GM12878 (cell line): ENCODE measurements at regions not wholly inside any gene's neighbourhood (a gene's known extent, or its start where the extent isn't known, plus 50 kb on each side); places are given as distances from the start of the nearest gene placed in this dataset.

Experiments used
- ATAC-seq: fragments of 200-7000 bp; cut with Tn5 transposase; 3 replicates; pipeline ENCODE4 v1.9.1; 2020; ENCODE audit warnings: mild to moderate bottlenecking, moderate library complexity
- BruUV-seq: library from RNA; stranded (reverse); fragments of 400-500 nt; replicated peaks from 2 replicates; lab custom pipeline; 2021; lab: Mats Ljungman, UMichigan
- CTCF ChIA-PET: fragments of 300-600 bp; sonication (Branson Sonifier 250); formaldehyde crosslinking; extraction: SDS; loops from one replicate; lab custom pipeline; 2021; ENCODE audit warnings: inconsistent platforms; lab: Yijun Ruan, JAX
- POLR2A ChIA-PET: fragments of 350-600 bp; formaldehyde crosslinking; extraction: SDS; loops from one replicate; lab custom pipeline; 2021; ENCODE audit warnings: inconsistent platforms; lab: Charles Lee
- RAD21 ChIA-PET: fragments of 300-600 bp; sonication (Branson Sonifier 250); formaldehyde crosslinking; loops from one replicate; lab custom pipeline; 2023; ENCODE audit warnings: antibody characterized with exemption; ENCODE audit not compliant: unreplicated experiment; lab: Charles Lee
- SMC1A ChIA-PET: fragments of 300-600 bp; sonication (Branson Sonifier 250); formaldehyde crosslinking; loops from one replicate; lab custom pipeline; 2023; ENCODE audit not compliant: unreplicated experiment, uncharacterized antibody; lab: Charles Lee
- DNase-seq: peaks from one replicate; pipeline ENCODE4 v3.0.0-alpha.2; 2011; ENCODE audit warnings: low read depth, low spot score
- FAIRE-seq: peaks from 3 replicates; lab custom pipeline; 2011; peaks lifted over from hg19 to GRCh38; lab: Jason Lieb, UNC
- H2AFZ ChIP-seq: 2 replicates; pipeline ENCODE4 v1.6.0; 2011; ENCODE audit warnings: low read depth, low read length, control low read depth; ENCODE audit not compliant: control insufficient read depth
- H3K27ac ChIP-seq: 2 replicates; pipeline ENCODE4 v1.5.1; 2011; ENCODE audit warnings: control low read depth; ENCODE audit not compliant: control insufficient read depth, insufficient read depth
- H3K27me3 ChIP-seq, 2 experiments: replicated peaks in 1 of 2; 2 replicates each; pipeline versions ENCODE4 v1.6.0 to v1.6.1; 2011; ENCODE audit warnings: low read length in 1 of 2; ENCODE audit not compliant: control insufficient read depth in 2 of 2, insufficient read depth in 2 of 2
- H3K36me3 ChIP-seq, 2 experiments: 2 replicates each; pipeline ENCODE4 v1.5.1; 2011; ENCODE audit warnings: low read length in 1 of 2; ENCODE audit not compliant: control insufficient read depth in 2 of 2, insufficient read depth in 2 of 2
- H3K4me1 ChIP-seq: 2 replicates; pipeline ENCODE4 v1.6.1; 2011; ENCODE audit warnings: mild to moderate bottlenecking, low read length, moderate library complexity, mixed read lengths; ENCODE audit not compliant: control insufficient read depth, insufficient read depth
- H3K4me2 ChIP-seq: 2 replicates; pipeline ENCODE4 v1.6.0; 2011; ENCODE audit warnings: control low read depth; ENCODE audit not compliant: control insufficient read depth, insufficient read depth
- H3K4me3 ChIP-seq: fragments of 200-600 bp; sonication (generic); 2 replicates; pipeline ENCODE4 v1.5.1; 2016
- H3K79me2 ChIP-seq: 2 replicates; pipeline ENCODE4 v1.6.0; 2011; ENCODE audit warnings: low read length; ENCODE audit not compliant: control insufficient read depth, insufficient read depth
- H3K9ac ChIP-seq: 2 replicates; pipeline ENCODE4 v1.8.0; 2011; ENCODE audit warnings: low read length, control low read depth, mixed read lengths; ENCODE audit not compliant: control insufficient read depth, insufficient read depth
- H3K9me3 ChIP-seq: replicated peaks from 3 replicates; pipeline ENCODE4 v1.5.1; 2011; ENCODE audit warnings: mild to moderate bottlenecking, low read length; ENCODE audit not compliant: control insufficient read depth, insufficient read depth
- H4K20me1 ChIP-seq: 2 replicates; pipeline ENCODE4 v1.6.0; 2011; ENCODE audit not compliant: control insufficient read depth, insufficient read depth
- BCL11A ChIP-seq: IDR thresholded peaks from 2 replicates; pipeline ENCODE4 v1.6.1; 2011; ENCODE audit warnings: low read depth, low read length
- CHD4 ChIP-seq: fragments of 200-600 bp; sonication (generic); IDR thresholded peaks from 2 replicates; pipeline ENCODE4 v1.6.1; 2016; ENCODE audit warnings: mild to moderate bottlenecking
- E4F1 ChIP-seq: fragments of 450-650 bp; IDR thresholded peaks from 2 replicates; pipeline ENCODE4 v1.6.1; 2018; ENCODE audit warnings: borderline replicate concordance, mild to moderate bottlenecking; ENCODE audit not compliant: partially characterized antibody
- ETV6 ChIP-seq, 2 experiments: fragments of 450-650 bp in 1 of 2; IDR thresholded peaks in 1 of 2; conservative IDR thresholded peaks in 1 of 2; 2 replicates each; pipeline ENCODE4 v1.6.1; 2014; ENCODE audit warnings: antibody characterized with exemption in 1 of 2, borderline replicate concordance in 1 of 2, low read depth in 1 of 2, mild to moderate bottlenecking in 1 of 2, moderate library complexity in 1 of 2
- MAX ChIP-seq: IDR thresholded peaks from 2 replicates; pipeline ENCODE4 v1.6.1; 2012; ENCODE audit warnings: low read depth, low read length, improper control_type of control experiment
- MTA3 ChIP-seq: IDR thresholded peaks from 2 replicates; pipeline ENCODE4 v1.6.1; 2012; ENCODE audit warnings: low read length, inconsistent platforms, borderline replicate concordance
- NRF1 ChIP-seq: conservative IDR thresholded peaks from 2 replicates; pipeline ENCODE4 v1.6.1; 2011; ENCODE audit warnings: mild to moderate bottlenecking, low read depth, low read length, improper control_type of control experiment
- SMARCA5 ChIP-seq: fragments of 450-650 bp; IDR thresholded peaks from 2 replicates; pipeline ENCODE4 v1.6.1; 2017; ENCODE audit warnings: mild to moderate bottlenecking
- STAT1 ChIP-seq: fragments of 450-650 bp; conservative IDR thresholded peaks from 2 replicates; pipeline ENCODE4 v1.6.1; 2014; ENCODE audit warnings: antibody characterized with exemption, mild to moderate bottlenecking
- TCF12 ChIP-seq: IDR thresholded peaks from 2 replicates; pipeline ENCODE4 v1.6.1; 2011; ENCODE audit warnings: low read depth, mild to moderate bottlenecking, low read length
- YBX1 ChIP-seq: fragments of 450-650 bp; IDR thresholded peaks from 2 replicates; pipeline ENCODE4 v1.6.1; 2016; ENCODE audit warnings: antibody characterized with exemption
- ZNF384 ChIP-seq: IDR thresholded peaks from 2 replicates; pipeline ENCODE4 v1.6.1; 2012; ENCODE audit warnings: low read depth, mild to moderate bottlenecking, low read length, improper control_type of control experiment, borderline replicate concordance
- whole genome bisulfite sequencing: methylation state at CpG from one replicate; pipeline ENCODE4 v1.1.6; 2016; ENCODE audit warnings: low lambda C conversion rate; ENCODE audit not compliant: insufficient replicate concordance, insufficient coverage; ENCODE audit errors: missing lambda C conversion rate; 5-methylcytosine and 5-hydroxymethylcytosine counted together
- in situ Hi-C: fragments of 300-500 bp; cut with MboI; formaldehyde crosslinking; loops from 9 replicates; pipeline ENCODE4 v1.14.3; 2018; ENCODE audit warnings: mixed read lengths
- intact Hi-C: fragments of 100-400 bp; cut with micrococcal nuclease; formaldehyde crosslinking; loops from one replicate; pipeline ENCODE4 v1.14.2; 2022; ENCODE audit not compliant: unreplicated experiment

GRCh38 chr5:29077451-29077850 is 2039.1 kb upstream of the CDH9 start (continued):
- no peak for TF ChIP-seq ETV6 (conservative IDR thresholded peaks at IDR 0.05 in 1 of 2, IDR thresholded peaks at IDR 0.05 in 1 of 2; ENCODE audit: borderline replicate concordance in 1 of 2, low read depth in 1 of 2)
- TF ChIP-seq MAX: no peak
- TF ChIP-seq, all 136 proteins: peak for 0

- no peaks in the 10 kb centered on the region for H3K36me3 ChIP-seq
- SMC1A ChIA-PET: no interaction called here
- no peak overlapping the region for H3K9ac ChIP-seq
- CTCF ChIA-PET: no interaction called here
- no peak overlapping the region for H3K27ac ChIP-seq
- 17% methylated on average over 2 of the region's 2 CpGs for WGBS
- no peak for FAIRE-seq
- H3K4me3 ChIP-seq: no peak overlapping the region
- no peaks in the 10 kb centered on the region for H3K4me1 ChIP-seq
- no peak for TF ChIP-seq MTA3
- no peak for TF ChIP-seq YBX1
- no peak for TF ChIP-seq ZNF384
- TF ChIP-seq MAX: no peak
- TF ChIP-seq STAT1: no peak
- TF ChIP-seq CHD4: no peak
- no peak for TF ChIP-seq SMARCA5
- no peak for TF ChIP-seq NRF1
- no peak for TF ChIP-seq E4F1
- no peak for TF ChIP-seq BCL11A
- TF ChIP-seq TCF12: no peak
- TF ChIP-seq, all 136 proteins: peak for 0
- RAD21 ChIA-PET: no interaction called here
- ATAC-seq (no peak), DNase-seq (no peak)
- in situ Hi-C loops: no loop called here
- intact Hi-C loops: no loop called here
- POLR2A ChIA-PET: no interaction called here
- H3K79me2 ChIP-seq: no peaks in the 10 kb centered on the region
- no peaks in the 10 kb centered on the region for H3K27me3 ChIP-seq
- H3K4me2 ChIP-seq: no peak overlapping the region
- H2AFZ ChIP-seq: no peak overlapping the region
- no TSS peak for BruUV-seq
- H3K9me3 ChIP-seq: no peaks in the 10 kb centered on the region
- H4K20me1 ChIP-seq: no peaks in the 10 kb centered on the region
These were observed 2030.7 kb upstream of the CDH9 start for GRCh38 chr5:29069104-29069402.
